IMR-90 (cell line): ENCODE measurements at regions not wholly inside any gene's neighbourhood (a gene's known extent, or its start where the extent isn't known, plus 50 kb on each side); places are given as distances from the start of the nearest gene placed in this dataset.

Source experiments
- ATAC-seq: fragments of 200-7000 bp; cut with Tn5 transposase; 2 replicates; pipeline ENCODE4 v1.9.1; 2020; ENCODE audit warnings: low read depth, mild to moderate bottlenecking, moderate library complexity
- BruUV-seq: library from RNA; stranded (reverse); fragments of 400-500 nt; replicated peaks from 2 replicates; lab custom pipeline; 2021; lab: Mats Ljungman, UMichigan
- CTCF ChIA-PET: fragments of 300-600 bp; formaldehyde crosslinking; extraction: SDS; loops from one replicate; lab custom pipeline; 2021; ENCODE audit warnings: antibody characterized with exemption; lab: Yijun Ruan, JAX
- POLR2A ChIA-PET: fragments of 300-600 bp; sonication (Branson Sonifier 250); formaldehyde crosslinking; loops from one replicate; lab custom pipeline; 2022; ENCODE audit warnings: antibody characterized with exemption; ENCODE audit not compliant: unreplicated experiment; lab: Charles Lee
- DNase-seq: peaks from one replicate; pipeline ENCODE4 v3.0.0; 2013
- H2AFZ ChIP-seq: replicated peaks from 2 replicates; pipeline ENCODE3; 2013; ENCODE audit warnings: low read length, mild to moderate bottlenecking; ENCODE audit not compliant: poor library complexity
- H2AK5ac ChIP-seq: 2 replicates; pipeline ENCODE4 v1.6.1; 2013; ENCODE audit warnings: low read depth, low read length, inconsistent platforms
- H2AK9ac ChIP-seq: replicated peaks from 2 replicates; pipeline ENCODE3; 2013; ENCODE audit warnings: mild to moderate bottlenecking, low read depth, low read length, moderate library complexity; ENCODE audit not compliant: poor library complexity
- H2BK120ac ChIP-seq: 2 replicates; pipeline ENCODE4 v1.6.1; 2013; ENCODE audit warnings: low read depth, low read length, inconsistent platforms
- H2BK15ac ChIP-seq: 3 replicates; pipeline ENCODE4 v1.6.1; 2013; ENCODE audit warnings: low read depth, low read length, inconsistent platforms
- H2BK20ac ChIP-seq: 2 replicates; pipeline ENCODE4 v1.6.1; 2013; ENCODE audit warnings: low read depth, mild to moderate bottlenecking, inconsistent platforms, low read length, moderate library complexity
- H2BK5ac ChIP-seq: 2 replicates; pipeline ENCODE4 v1.6.1; 2013; ENCODE audit warnings: mild to moderate bottlenecking, low read depth, low read length, inconsistent platforms; ENCODE audit not compliant: poor library complexity, severe bottlenecking
- H3K14ac ChIP-seq: replicated peaks from 2 replicates; pipeline ENCODE4 v1.6.1; 2013; ENCODE audit warnings: low read depth, low read length, inconsistent platforms
- H3K18ac ChIP-seq: 2 replicates; pipeline ENCODE4 v1.6.1; 2013; ENCODE audit warnings: low read depth, low read length, control low read depth
- H3K23ac ChIP-seq: 2 replicates; pipeline ENCODE4 v1.6.1; 2013; ENCODE audit warnings: low read depth, low read length, inconsistent platforms
- H3K27ac ChIP-seq: 2 replicates; pipeline ENCODE4 v1.5.1; 2013; ENCODE audit warnings: mild to moderate bottlenecking, control low read depth, low read length; ENCODE audit not compliant: insufficient read depth
- H3K27me3 ChIP-seq: 2 replicates; pipeline ENCODE4 v1.6.1; 2013; ENCODE audit warnings: low read length; ENCODE audit not compliant: control insufficient read depth, insufficient read depth
- H3K36me3 ChIP-seq: 2 replicates; pipeline ENCODE4 v1.6.1; 2013; ENCODE audit warnings: low read length, mixed read lengths; ENCODE audit not compliant: control insufficient read depth, insufficient read depth
- H3K4ac ChIP-seq: 2 replicates; pipeline ENCODE4 v1.6.1; 2013; ENCODE audit warnings: low read depth, low read length, inconsistent platforms
- H3K4me1 ChIP-seq: 2 replicates; pipeline ENCODE4 v1.6.1; 2013; ENCODE audit warnings: low read length, mixed read lengths; ENCODE audit not compliant: control insufficient read depth, insufficient read depth
- H3K4me2 ChIP-seq: 2 replicates; pipeline ENCODE4 v1.6.1; 2013; ENCODE audit warnings: low read depth, mild to moderate bottlenecking, control low read depth, low read length, moderate library complexity
- H3K4me3 ChIP-seq: 2 replicates; pipeline ENCODE4 v1.5.1; 2013; ENCODE audit warnings: low read depth, mild to moderate bottlenecking, control low read depth, low read length, moderate library complexity; ENCODE audit not compliant: insufficient read depth
- H3K56ac ChIP-seq: 2 replicates; pipeline ENCODE4 v1.6.1; 2013; ENCODE audit warnings: low read length, inconsistent platforms; ENCODE audit not compliant: insufficient read depth; ENCODE audit errors: extremely low read depth
- H3K79me1 ChIP-seq, 2 experiments: 2 replicates each; pipeline ENCODE4 v1.6.1; 2013; ENCODE audit warnings: low read length in 2 of 2, inconsistent platforms in 1 of 2, low read depth in 1 of 2
- H3K9ac ChIP-seq: 2 replicates; pipeline ENCODE4 v1.6.1; 2013; ENCODE audit warnings: low read depth, low read length, control low read depth
- H3K9me1 ChIP-seq: 2 replicates; pipeline ENCODE4 v1.6.1; 2013; ENCODE audit warnings: low read length, inconsistent platforms; ENCODE audit not compliant: insufficient read depth
- H3K9me3 ChIP-seq: 2 replicates; pipeline ENCODE4 v1.6.1; 2013; ENCODE audit warnings: low read length; ENCODE audit not compliant: control insufficient read depth, insufficient read depth
- H4K20me1 ChIP-seq: 2 replicates; pipeline ENCODE4 v1.6.1; 2013; ENCODE audit warnings: low read length, inconsistent platforms; ENCODE audit not compliant: insufficient read depth
- H4K5ac ChIP-seq: 2 replicates; pipeline ENCODE4 v1.6.1; 2013; ENCODE audit warnings: mild to moderate bottlenecking, low read depth, low read length, control low read depth
- H4K8ac ChIP-seq, 2 experiments: 2 replicates each; pipeline ENCODE4 v1.6.1; 2013; ENCODE audit warnings: low read depth in 2 of 2, low read length in 2 of 2, control low read depth in 1 of 2, inconsistent platforms in 1 of 2
- H4K91ac ChIP-seq: 2 replicates; pipeline ENCODE4 v1.6.1; 2013; ENCODE audit warnings: low read depth, low read length, inconsistent platforms; ENCODE audit not compliant: insufficient read depth
- BHLHE40 ChIP-seq: fragments of 150-350 bp; IDR thresholded peaks from 2 replicates; pipeline ENCODE4 v1.6.1; 2016; ENCODE audit warnings: mild to moderate bottlenecking, low read depth, low read length
- CEBPB ChIP-seq: IDR thresholded peaks from 2 replicates; pipeline ENCODE4 v1.6.1; 2012; ENCODE audit warnings: low read depth, low read length, improper control_type of control experiment
- CHD1 ChIP-seq: IDR thresholded peaks from 2 replicates; pipeline ENCODE4 v1.6.1; 2012; ENCODE audit warnings: low read depth, low read length, improper control_type of control experiment
- MAFK ChIP-seq: IDR thresholded peaks from 2 replicates; pipeline ENCODE4 v1.6.1; 2012; ENCODE audit warnings: low read depth, low read length, improper control_type of control experiment
- MAZ ChIP-seq: IDR thresholded peaks from 2 replicates; pipeline ENCODE4 v1.6.1; 2012; ENCODE audit warnings: low read depth, mild to moderate bottlenecking, low read length, improper control_type of control experiment, moderate library complexity, borderline replicate concordance
- MXI1 ChIP-seq: IDR thresholded peaks from 2 replicates; pipeline ENCODE4 v1.6.1; 2012; ENCODE audit warnings: low read depth, mild to moderate bottlenecking, low read length, moderate library complexity, borderline replicate concordance
- NFE2L2 ChIP-seq: fragments of 150-350 bp; IDR thresholded peaks from 2 replicates; pipeline ENCODE4 v1.6.1; 2016; ENCODE audit warnings: low read depth, mild to moderate bottlenecking, low read length
- POLR2A ChIP-seq: IDR thresholded peaks from 2 replicates; pipeline ENCODE4 v1.6.1; 2012; ENCODE audit warnings: mild to moderate bottlenecking, low read depth, low read length
- RAD21 ChIP-seq: IDR thresholded peaks from 2 replicates; pipeline ENCODE4 v1.6.1; 2012; ENCODE audit warnings: low read length, improper control_type of control experiment
- RCOR1 ChIP-seq: IDR thresholded peaks from 2 replicates; pipeline ENCODE4 v1.6.1; 2012; ENCODE audit warnings: mild to moderate bottlenecking, low read length, improper control_type of control experiment; ENCODE audit not compliant: insufficient replicate concordance
- SMC3 ChIP-seq: fragments of 150-350 bp; IDR thresholded peaks from 2 replicates; pipeline ENCODE4 v1.6.1; 2016; ENCODE audit warnings: low read depth, mild to moderate bottlenecking, antibody characterized with exemption, low read length, moderate library complexity
- WGBS, 2 experiments: methylation state at CpG; one replicate each; pipeline versions ENCODE4 v1.1.5 to v1.1.7; 2013; ENCODE audit warnings: missing lambda C conversion rate in 2 of 2; ENCODE audit not compliant: insufficient read length in 1 of 2; ENCODE audit errors: extremely low coverage in 2 of 2; 5-methylcytosine and 5-hydroxymethylcytosine counted together
- dilution Hi-C: fragments of 300-500 bp; cut with HindIII; formaldehyde crosslinking; loops from one replicate; pipeline ENCODE4 v1.14.3; 2018; ENCODE audit warnings: low sequenced_read_pairs; ENCODE audit not compliant: unreplicated experiment
- in situ Hi-C: fragments of 300-500 bp; cut with MboI; formaldehyde crosslinking; loops from 3 replicates; pipeline ENCODE4 v1.14.3; 2019; ENCODE audit warnings: low sequenced_read_pairs, inconsistent platforms, mixed read lengths
- intact Hi-C: fragments of 100-400 bp; cut with micrococcal nuclease; formaldehyde crosslinking; loops from 2 replicates; pipeline ENCODE4 v1.10.0; 2022
- TF ChIP-seq, protein P1 (sequence below): conservative IDR thresholded peaks from 2 replicates; pipeline ENCODE4 v1.5.1; 2012; ENCODE audit warnings: mild to moderate bottlenecking, low read depth, low read length, improper control_type of control experiment
- TF ChIP-seq, protein P2 (sequence below): fragments of 150-350 bp; IDR thresholded peaks from 2 replicates; pipeline ENCODE4 v1.6.1; 2016; ENCODE audit warnings: low read depth, mild to moderate bottlenecking, low read length, moderate library complexity, borderline replicate concordance

DNA sequence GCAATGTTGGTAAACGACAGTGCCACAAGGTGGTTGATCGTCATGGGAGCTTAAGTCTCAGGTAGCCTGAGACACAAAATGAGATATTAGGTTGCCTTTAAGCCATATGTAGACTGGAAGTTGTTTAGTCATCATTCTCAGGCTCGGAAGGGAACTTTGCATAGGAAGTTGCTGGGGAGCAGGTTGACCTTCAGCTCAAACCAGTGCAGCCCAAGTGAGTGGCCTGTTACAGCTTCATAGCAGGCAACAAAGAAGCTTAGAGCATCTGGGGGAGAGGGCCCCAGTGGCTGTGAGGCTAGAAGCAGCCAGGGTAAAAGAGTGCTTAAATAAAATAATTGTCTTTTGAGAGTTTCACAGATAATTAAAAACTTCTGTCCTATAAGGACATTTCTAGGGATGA lies 404.0 kb downstream of the GUCY1A2 start:
- Histone ChIP-seq H4K91ac (no peak overlapping the region), H3K9me1 (no peaks in the 10 kb centered on the region), H3K14ac (no peak overlapping the region), H2BK5ac (no peak overlapping the region), H3K36me3 (no peaks in the 10 kb centered on the region), H4K8ac (no peak overlapping the region), H3K9me3 (no peaks in the 10 kb centered on the region), H3K4me1 (no peaks in the 10 kb centered on the region), H2BK15ac (no peak overlapping the region), H4K20me1 (no peaks in the 10 kb centered on the region), H3K79me1 (no peaks in the 10 kb centered on the region), H4K5ac (no peak overlapping the region), H3K4me3 (no peak overlapping the region), H2AK5ac (no peak overlapping the region), H2BK120ac (no peak overlapping the region), H3K4me2 (no peak overlapping the region), H3K27me3 (no peaks in the 10 kb centered on the region), H3K27ac (no peak overlapping the region), H2BK20ac (no peak overlapping the region), H3K56ac (no peak overlapping the region), H3K9ac (no peak overlapping the region), H2AFZ (no peak overlapping the region), H2AK9ac (no peak overlapping the region), H3K4ac (no peak overlapping the region), H3K23ac (no peak overlapping the region), H3K18ac (no peak overlapping the region)
- no peak for DNase-seq
- WGBS, 2 experiments: 100% methylated on average over 1 of the region's 3 CpGs; no CpG with 5 or more reads in 1 of the 2 experiments
- TF ChIP-seq MAFK (no peak), POLR2A (no peak), MAZ (no peak), SMC3 (no peak), CHD1 (no peak), RAD21 (no peak), MXI1 (no peak), BHLHE40 (no peak), RCOR1 (no peak), CEBPB (no peak), NFE2L2 (no peak)
- TF ChIP-seq, protein P1, sequence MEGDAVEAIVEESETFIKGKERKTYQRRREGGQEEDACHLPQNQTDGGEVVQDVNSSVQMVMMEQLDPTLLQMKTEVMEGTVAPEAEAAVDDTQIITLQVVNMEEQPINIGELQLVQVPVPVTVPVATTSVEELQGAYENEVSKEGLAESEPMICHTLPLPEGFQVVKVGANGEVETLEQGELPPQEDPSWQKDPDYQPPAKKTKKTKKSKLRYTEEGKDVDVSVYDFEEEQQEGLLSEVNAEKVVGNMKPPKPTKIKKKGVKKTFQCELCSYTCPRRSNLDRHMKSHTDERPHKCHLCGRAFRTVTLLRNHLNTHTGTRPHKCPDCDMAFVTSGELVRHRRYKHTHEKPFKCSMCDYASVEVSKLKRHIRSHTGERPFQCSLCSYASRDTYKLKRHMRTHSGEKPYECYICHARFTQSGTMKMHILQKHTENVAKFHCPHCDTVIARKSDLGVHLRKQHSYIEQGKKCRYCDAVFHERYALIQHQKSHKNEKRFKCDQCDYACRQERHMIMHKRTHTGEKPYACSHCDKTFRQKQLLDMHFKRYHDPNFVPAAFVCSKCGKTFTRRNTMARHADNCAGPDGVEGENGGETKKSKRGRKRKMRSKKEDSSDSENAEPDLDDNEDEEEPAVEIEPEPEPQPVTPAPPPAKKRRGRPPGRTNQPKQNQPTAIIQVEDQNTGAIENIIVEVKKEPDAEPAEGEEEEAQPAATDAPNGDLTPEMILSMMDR: no peak
- TF ChIP-seq, protein P2, sequence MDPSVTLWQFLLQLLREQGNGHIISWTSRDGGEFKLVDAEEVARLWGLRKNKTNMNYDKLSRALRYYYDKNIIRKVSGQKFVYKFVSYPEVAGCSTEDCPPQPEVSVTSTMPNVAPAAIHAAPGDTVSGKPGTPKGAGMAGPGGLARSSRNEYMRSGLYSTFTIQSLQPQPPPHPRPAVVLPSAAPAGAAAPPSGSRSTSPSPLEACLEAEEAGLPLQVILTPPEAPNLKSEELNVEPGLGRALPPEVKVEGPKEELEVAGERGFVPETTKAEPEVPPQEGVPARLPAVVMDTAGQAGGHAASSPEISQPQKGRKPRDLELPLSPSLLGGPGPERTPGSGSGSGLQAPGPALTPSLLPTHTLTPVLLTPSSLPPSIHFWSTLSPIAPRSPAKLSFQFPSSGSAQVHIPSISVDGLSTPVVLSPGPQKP: no peak
- BruUV-seq: no TSS peak
- in situ Hi-C loops (no loop called here), intact Hi-C loops (no loop called here), dilution Hi-C loops (no loop called here)
- ChIA-PET POLR2A (no interaction called here), CTCF (no interaction called here)
- ATAC-seq: no peak
